ENCODE measurements at regions not wholly inside any gene's neighbourhood (a gene's known extent, or its start where the extent isn't known, plus 50 kb on each side); places are given as distances from the start of the nearest gene placed in this dataset.
A peak's percentile ranks its signal among the peaks of the same experiment; 100 is the strongest.
"Not testable (repeated sequence)": the region's sequence is repeated elsewhere in the genome, so short reads cannot be mapped to it uniquely, and the experiment has no call there.

- no peak for DNase-seq (ENCODE audit: low read depth)
Observed at GRCh38 chr2:84373391-84373790, 85.7 kb downstream of the SUCLG1 start.

GRCh38 chr2:84362541-84362940 lies 96.5 kb downstream of the SUCLG1 start:
- no peak for DNase-seq (ENCODE audit: low read depth)

GRCh38 chr2:84338069-84338468 lies 121.0 kb downstream of the SUCLG1 start:
- DNase-seq (ENCODE audit: low read depth): peak; percentile 90

- DNase-seq (ENCODE audit: low read depth): no peak
Observed at GRCh38 chr2:84327645-84328249, 131.3 kb downstream of the SUCLG1 start.

GRCh38 chr2:84326831-84327432 lies 132.1 kb downstream of the SUCLG1 start:
- no peak for DNase-seq (ENCODE audit: low read depth)

- DNase-seq (ENCODE audit: low read depth): no peak
Observed at GRCh38 chr2:84323890-84324289, 135.2 kb downstream of the SUCLG1 start.

GRCh38 chr2:84320940-84321339 lies 138.1 kb downstream of the SUCLG1 start:
- DNase-seq (ENCODE audit: low read depth): no peak

- no peak for DNase-seq (ENCODE audit: low read depth)
Observed at GRCh38 chr2:84319581-84319980, 139.5 kb downstream of the SUCLG1 start.

- no peak for DNase-seq (ENCODE audit: low read depth)
Observed at GRCh38 chr2:84317135-84317534, 141.9 kb downstream of the SUCLG1 start.

GRCh38 chr2:84314901-84315330 lies 144.2 kb downstream of the SUCLG1 start:
- DNase-seq (ENCODE audit: low read depth): no peak

GRCh38 chr2:84314250-84314649 lies 144.8 kb downstream of the SUCLG1 start:
- DNase-seq (ENCODE audit: low read depth): no peak

- DNase-seq (ENCODE audit: low read depth): no peak
Observed at GRCh38 chr2:84309281-84309680, 149.8 kb downstream of the SUCLG1 start.

- no peak for DNase-seq (ENCODE audit: low read depth)
Observed at GRCh38 chr2:84306361-84306760, 152.7 kb downstream of the SUCLG1 start.

GRCh38 chr2:84302513-84303412 lies 156.3 kb downstream of the SUCLG1 start:
- DNase-seq (ENCODE audit: low read depth): no peak

GRCh38 chr2:84301717-84302116 lies 157.4 kb downstream of the SUCLG1 start:
- no peak for DNase-seq (ENCODE audit: low read depth)

GRCh38 chr2:84300696-84301029 lies 158.4 kb downstream of the SUCLG1 start:
- no peak for DNase-seq (ENCODE audit: low read depth)

GRCh38 chr2:84300001-84300695 lies 158.9 kb downstream of the SUCLG1 start:
- not testable (repeated sequence) for DNase-seq (ENCODE audit: low read depth)

- no peak for DNase-seq (ENCODE audit: low read depth)
Observed at GRCh38 chr2:84299211-84299775, 159.8 kb downstream of the SUCLG1 start.

- peak; percentile 53 for DNase-seq (ENCODE audit: low read depth)
Observed at GRCh38 chr2:84297155-84297554, 161.9 kb downstream of the SUCLG1 start.

- DNase-seq (ENCODE audit: low read depth): no peak
Observed at GRCh38 chr2:84293791-84294380, 165.2 kb downstream of the SUCLG1 start.

- DNase-seq (ENCODE audit: low read depth): no peak
Observed at GRCh38 chr2:84292545-84292944, 166.5 kb downstream of the SUCLG1 start.

- no peak for DNase-seq (ENCODE audit: low read depth)
Observed at GRCh38 chr2:84290537-84290936, 168.5 kb downstream of the SUCLG1 start.

Data from HS-5 (cell line).